Smooth muscle cell (in vitro differentiated cells): ENCODE measurements at regions not wholly inside any gene's neighbourhood (a gene's known extent, or its start where the extent isn't known, plus 50 kb on each side); places are given as distances from the start of the nearest gene placed in this dataset.

Experiments
- DNase-seq: peaks from one replicate; lab custom pipeline; 2025; ENCODE audit not compliant: unreplicated experiment; lab: John Stamatoyannopoulos, UW
- H2AFZ ChIP-seq: fragments of 200-600 bp; sonication (generic); 2 replicates; pipeline ENCODE4 v1.6.0; 2016; ENCODE audit warnings: antibody characterized with exemption, low read depth, mild to moderate bottlenecking
- H3F3A ChIP-seq: fragments of 200-600 bp; sonication (generic); 2 replicates; pipeline ENCODE4 v1.6.0; 2017; ENCODE audit warnings: antibody characterized with exemption, low read depth
- H3K27ac ChIP-seq: fragments of 200-600 bp; sonication (generic); 2 replicates; pipeline ENCODE4 v1.5.1; 2016; ENCODE audit warnings: low read depth, mild to moderate bottlenecking
- H3K27me3 ChIP-seq: fragments of 200-600 bp; sonication (generic); 2 replicates; pipeline ENCODE4 v1.6.1; 2016; ENCODE audit warnings: low read depth, mild to moderate bottlenecking
- H3K36me3 ChIP-seq: fragments of 200-600 bp; sonication (generic); 2 replicates; pipeline ENCODE4 v1.5.1; 2016; ENCODE audit warnings: low read depth
- H3K4me1 ChIP-seq: fragments of 200-600 bp; sonication (generic); 2 replicates; pipeline ENCODE4 v1.5.1; 2016; ENCODE audit warnings: low read depth
- H3K4me2 ChIP-seq: fragments of 200-600 bp; sonication (generic); 2 replicates; pipeline ENCODE4 v1.6.0; 2016; ENCODE audit warnings: mild to moderate bottlenecking
- H3K4me3 ChIP-seq: fragments of 200-600 bp; sonication (generic); 2 replicates; pipeline ENCODE4 v1.5.1; 2016; ENCODE audit warnings: mild to moderate bottlenecking
- H3K79me2 ChIP-seq: fragments of 200-600 bp; sonication (generic); 2 replicates; pipeline ENCODE4 v1.6.0; 2016; ENCODE audit warnings: low read depth, mild to moderate bottlenecking
- H3K9ac ChIP-seq: fragments of 200-600 bp; sonication (generic); 2 replicates; pipeline ENCODE4 v1.6.0; 2016; ENCODE audit warnings: low read depth
- H3K9me3 ChIP-seq: fragments of 200-600 bp; sonication (generic); replicated peaks from 2 replicates; pipeline ENCODE4 v1.5.1; 2016; ENCODE audit warnings: low read depth
- H4K20me1 ChIP-seq: fragments of 200-600 bp; sonication (generic); 2 replicates; pipeline ENCODE4 v1.6.0; 2016; ENCODE audit warnings: low read depth
- CTCF ChIP-seq: fragments of 200-600 bp; sonication (generic); IDR thresholded peaks from 2 replicates; pipeline ENCODE4 v1.5.1; 2017; ENCODE audit warnings: borderline replicate concordance, mild to moderate bottlenecking, antibody characterized with exemption; ENCODE audit not compliant: insufficient read depth, poor library complexity, severe bottlenecking
- WGBS: methylation state at CpG from one replicate; pipeline ENCODE4 v1.1.7; 2016; ENCODE audit warnings: low lambda C conversion rate; 5-methylcytosine and 5-hydroxymethylcytosine counted together

DNA sequence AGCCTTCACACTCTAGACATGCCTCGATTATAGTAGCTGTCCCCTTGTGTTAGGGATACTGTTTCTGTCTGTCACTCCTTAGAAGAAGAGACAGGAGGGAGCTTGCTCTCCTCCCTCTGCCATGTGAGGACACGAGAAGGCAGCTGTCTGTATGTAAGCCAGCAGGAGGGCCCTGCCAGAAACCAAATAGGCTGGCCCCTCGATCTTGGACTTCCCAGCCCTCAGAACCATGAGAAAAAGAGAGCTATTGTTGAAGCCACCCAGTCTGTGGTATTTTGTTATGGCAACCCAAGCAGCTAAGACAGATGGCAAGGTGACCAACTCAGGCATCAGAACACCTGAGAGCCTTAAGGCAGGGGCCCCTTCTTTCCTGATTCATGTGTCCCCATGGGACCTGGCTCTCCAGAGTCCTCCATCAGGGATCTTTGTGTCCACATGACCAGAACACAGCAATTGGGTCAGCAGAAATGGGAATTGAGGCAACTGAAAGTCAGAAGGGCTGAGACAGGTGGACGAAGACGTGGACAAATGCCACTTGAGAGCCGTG is 65.6 kb upstream of the NPAS1 start:
- 92% methylated on average over 6 of the region's 6 CpGs for WGBS

GRCh38 chr19:46954502-46954992 is 65.1 kb upstream of the NPAS1 start:
- Histone ChIP-seq H2AFZ (no peak overlapping the region), H4K20me1 (peaks cover 15% of the 10 kb centered on the region), H3K27ac (peak overlapping the region; percentile 32), H3F3A (no peaks in the 10 kb centered on the region), H3K27me3 (no peaks in the 10 kb centered on the region), H3K36me3 (no peaks in the 10 kb centered on the region), H3K4me2 (peak overlapping the region; percentile 37), H3K79me2 (peaks cover 18% of the 10 kb centered on the region), H3K9ac (no peak overlapping the region), H3K4me1 (no peaks in the 10 kb centered on the region), H3K4me3 (no peak overlapping the region), H3K9me3 (no peaks in the 10 kb centered on the region)
- no peak for TF ChIP-seq CTCF
- no peak for DNase-seq
- WGBS = 55% methylated on average over 7 of the region's 7 CpGs

More for the DNA sequence above, 65.6 kb upstream of the NPAS1 start:
- H3K9me3 ChIP-seq = no peaks in the 10 kb centered on the region
- peaks cover 15% of the 10 kb centered on the region for H4K20me1 ChIP-seq
- no peak overlapping the region for H3K4me3 ChIP-seq
- TF ChIP-seq CTCF = no peak
- peaks cover 17% of the 10 kb centered on the region for H3K79me2 ChIP-seq
- no peaks in the 10 kb centered on the region for H3K36me3 ChIP-seq
- no peak for DNase-seq
- H3K4me2 ChIP-seq = no peak overlapping the region
- H3K4me1 ChIP-seq = no peaks in the 10 kb centered on the region
- H3K9ac ChIP-seq = no peak overlapping the region
- no peaks in the 10 kb centered on the region for H3F3A ChIP-seq
- no peaks in the 10 kb centered on the region for H3K27me3 ChIP-seq
- H3K27ac ChIP-seq = peak overlapping the region; percentile 32
- no peak overlapping the region for H2AFZ ChIP-seq

GRCh38 chr19:46954993-46955812 is 64.4 kb upstream of the NPAS1 start:
- Histone ChIP-seq H3K9me3 (no peaks in the 10 kb centered on the region), H3K4me3 (no peak overlapping the region), H3K27ac (peak overlapping the region; percentile 32), H3K27me3 (no peaks in the 10 kb centered on the region), H3K36me3 (no peaks in the 10 kb centered on the region), H3F3A (no peaks in the 10 kb centered on the region), H3K4me2 (peak overlapping the region; percentile 37), H3K79me2 (peaks cover 20% of the 10 kb centered on the region), H2AFZ (no peak overlapping the region), H4K20me1 (peaks cover 11% of the 10 kb centered on the region), H3K9ac (peak overlapping the region; percentile 3), H3K4me1 (no peaks in the 10 kb centered on the region)
- 65% methylated on average over 10 of the region's 10 CpGs for WGBS
- TF ChIP-seq CTCF = no peak
- DNase-seq = no peak
